Activated CD4-positive, alpha-beta memory T cell treated with anti-CD3 and anti-CD28 coated beads for 36 hours (primary cell): ENCODE measurements at regions not wholly inside any gene's neighbourhood (a gene's known extent, or its start where the extent isn't known, plus 50 kb on each side); places are given as distances from the start of the nearest gene placed in this dataset.

ENCODE experiments used
- CTCF ChIA-PET: fragments of 350-600 bp; sonication (Branson Sonifier 250); formaldehyde crosslinking; loops from one replicate; lab custom pipeline; 2021; ENCODE audit warnings: antibody characterized with exemption, inconsistent platforms; lab: Charles Lee
- POLR2A ChIA-PET: fragments of 350-600 bp; sonication (Branson Sonifier 250); formaldehyde crosslinking; loops from one replicate; lab custom pipeline; 2021; ENCODE audit warnings: antibody characterized with exemption; lab: Charles Lee
- DNase-seq: peaks from one replicate; pipeline ENCODE4 v3.0.0-alpha.2; 2020
- H3K27ac Mint-ChIP-seq: one replicate; pipeline ENCODE4 v1.8.0; 2021; ENCODE audit warnings: mixed read lengths
- H3K27me3 Mint-ChIP-seq: one replicate; pipeline ENCODE4 v1.8.0; 2021; ENCODE audit warnings: mixed read lengths
- H3K36me3 Mint-ChIP-seq: one replicate; pipeline ENCODE4 v1.8.0; 2021; ENCODE audit warnings: mixed read lengths
- H3K4me1 Mint-ChIP-seq: one replicate; pipeline ENCODE4 v1.8.0; 2021; ENCODE audit warnings: low read depth, mixed read lengths
- H3K4me3 Mint-ChIP-seq: one replicate; pipeline ENCODE4 v1.8.0; 2021; ENCODE audit warnings: mild to moderate bottlenecking, mixed read lengths
- H3K9me3 Mint-ChIP-seq: one replicate; pipeline ENCODE4 v1.8.0; 2021; ENCODE audit warnings: mixed read lengths
- intact Hi-C: fragments of 100-400 bp; cut with micrococcal nuclease; formaldehyde crosslinking; loops from one replicate; pipeline ENCODE4 v1.15.1; 2023

DNA sequence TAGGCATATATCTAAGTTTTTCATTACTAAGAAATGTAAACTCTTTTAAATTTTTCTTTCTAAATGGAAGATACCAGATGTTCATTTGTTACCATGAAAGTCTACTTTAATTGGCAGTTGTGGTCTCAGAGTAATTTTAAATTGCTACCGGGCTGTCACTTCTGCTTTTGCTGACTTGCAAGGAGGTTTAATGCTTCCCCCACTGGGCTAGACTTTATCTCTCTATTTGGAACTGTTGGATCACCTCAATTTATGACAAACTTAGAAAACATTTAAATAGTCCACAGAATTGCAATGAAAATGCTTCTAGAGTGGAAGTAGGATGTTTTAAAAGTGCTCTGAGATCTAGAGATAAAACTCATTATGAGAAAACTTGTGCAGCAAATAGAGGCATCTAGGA lies 479.8 kb upstream of the GOT2 start:
- CTCF ChIA-PET: no interaction called here
- intact Hi-C loops: no loop called here

DNA sequence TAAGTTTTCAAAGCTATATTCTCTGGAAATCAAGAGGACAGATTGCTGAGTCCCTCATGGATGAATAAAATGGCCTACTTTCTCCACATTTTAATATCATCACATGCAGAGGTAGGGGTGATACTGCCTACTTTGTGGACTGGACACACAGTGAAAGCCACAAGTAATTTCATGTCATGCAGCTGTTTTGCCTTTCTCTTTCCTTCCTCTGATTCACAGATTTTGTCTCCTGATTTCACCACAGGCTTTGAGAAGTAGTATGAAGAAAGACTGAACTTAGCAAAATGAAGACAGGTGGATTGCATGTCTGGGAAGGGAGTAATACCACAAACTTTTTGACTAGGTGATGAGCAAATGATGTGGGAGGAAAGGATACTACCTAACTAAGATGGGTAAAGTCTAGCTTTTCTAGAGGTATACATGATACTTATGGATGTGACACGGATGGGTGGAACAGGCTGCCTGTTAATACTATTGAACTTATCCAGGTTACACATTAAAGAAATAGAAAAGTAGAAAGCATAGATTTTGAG lies 478.4 kb upstream of the GOT2 start:
- no peak for DNase-seq
- no peak overlapping the region for H3K27ac Mint-ChIP-seq
- no peaks in the 10 kb centered on the region for H3K27me3 Mint-ChIP-seq
- ChIA-PET POLR2A (no interaction called here), CTCF (no interaction called here)
- no peaks in the 10 kb centered on the region for H3K36me3 Mint-ChIP-seq
- H3K4me1 Mint-ChIP-seq: no peaks in the 10 kb centered on the region
- H3K4me3 Mint-ChIP-seq: no peak overlapping the region
- intact Hi-C loops: no loop called here
- H3K9me3 Mint-ChIP-seq: peaks cover 14% of the 10 kb centered on the region

More for the DNA sequence above, 479.8 kb upstream of the GOT2 start:
- peaks cover 16% of the 10 kb centered on the region for H3K9me3 Mint-ChIP-seq
- H3K4me1 Mint-ChIP-seq: no peaks in the 10 kb centered on the region
- no peak overlapping the region for H3K27ac Mint-ChIP-seq
- no peaks in the 10 kb centered on the region for H3K27me3 Mint-ChIP-seq
- no peak overlapping the region for H3K4me3 Mint-ChIP-seq
- DNase-seq: no peak
- H3K36me3 Mint-ChIP-seq: no peaks in the 10 kb centered on the region
- POLR2A ChIA-PET: no interaction called here

DNA sequence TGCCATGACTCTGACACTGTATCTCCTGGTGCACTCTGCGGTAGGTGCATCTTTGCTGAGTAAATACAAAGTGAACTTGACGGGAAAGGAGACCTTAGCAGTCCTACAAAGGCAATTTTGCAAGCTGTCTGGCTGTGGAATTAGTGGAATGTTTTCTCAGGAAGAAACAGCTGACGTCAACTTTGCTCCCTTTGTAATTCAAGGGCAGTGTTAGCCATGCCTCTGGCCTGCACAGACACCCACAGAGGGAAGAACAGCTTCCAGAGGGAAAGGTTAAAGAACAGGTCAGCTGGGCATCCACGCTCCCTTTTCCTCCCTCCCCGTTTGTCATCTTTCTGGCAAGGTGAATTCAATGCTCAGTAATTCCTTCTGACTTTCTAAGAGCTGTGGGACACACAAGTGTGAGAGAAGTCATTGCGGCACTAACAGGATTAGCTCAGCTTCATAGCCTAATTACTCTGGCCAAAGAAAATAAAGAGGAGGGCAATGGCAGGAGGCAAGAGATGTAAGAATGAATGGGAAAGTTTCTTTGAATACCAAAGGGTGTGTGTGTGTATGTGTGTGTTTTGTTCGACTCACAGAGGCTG lies 476.9 kb upstream of the GOT2 start:
- Mint-ChIP-seq H3K36me3 (no peaks in the 10 kb centered on the region), H3K9me3 (peaks cover 9% of the 10 kb centered on the region), H3K4me1 (no peaks in the 10 kb centered on the region), H3K4me3 (no peak overlapping the region), H3K27me3 (no peaks in the 10 kb centered on the region), H3K27ac (no peak overlapping the region)
- POLR2A ChIA-PET: no interaction called here
- CTCF ChIA-PET: no interaction called here
- DNase-seq: no peak
- intact Hi-C loops: no loop called here

DNA sequence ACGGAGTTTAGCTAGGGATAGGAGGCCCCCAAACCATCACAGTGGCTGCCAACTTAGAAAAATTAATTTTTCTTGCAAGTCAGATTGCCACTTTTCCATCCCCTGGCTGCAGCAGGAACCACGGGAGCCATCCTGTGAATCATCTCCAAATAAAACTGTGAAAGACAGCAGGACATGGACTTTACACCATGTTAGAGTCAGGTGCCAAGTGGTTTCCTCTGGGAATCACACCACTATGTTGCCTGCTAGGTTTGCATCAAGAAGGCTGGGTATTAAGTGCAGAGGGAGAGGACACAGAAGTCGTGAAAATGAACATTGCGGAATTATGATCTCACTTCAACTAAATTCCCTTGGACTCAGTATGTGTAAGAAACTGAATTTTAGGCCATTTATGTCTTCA lies 471.3 kb upstream of the GOT2 start:
- DNase-seq: no peak
- H3K27me3 Mint-ChIP-seq: no peaks in the 10 kb centered on the region
- POLR2A ChIA-PET: no interaction called here
- no peak overlapping the region for H3K27ac Mint-ChIP-seq
- intact Hi-C loops: no loop called here
- no peaks in the 10 kb centered on the region for H3K36me3 Mint-ChIP-seq
- H3K4me3 Mint-ChIP-seq: no peak overlapping the region
- H3K9me3 Mint-ChIP-seq: peaks cover 6% of the 10 kb centered on the region
- CTCF ChIA-PET: no interaction called here
- H3K4me1 Mint-ChIP-seq: no peaks in the 10 kb centered on the region

DNA sequence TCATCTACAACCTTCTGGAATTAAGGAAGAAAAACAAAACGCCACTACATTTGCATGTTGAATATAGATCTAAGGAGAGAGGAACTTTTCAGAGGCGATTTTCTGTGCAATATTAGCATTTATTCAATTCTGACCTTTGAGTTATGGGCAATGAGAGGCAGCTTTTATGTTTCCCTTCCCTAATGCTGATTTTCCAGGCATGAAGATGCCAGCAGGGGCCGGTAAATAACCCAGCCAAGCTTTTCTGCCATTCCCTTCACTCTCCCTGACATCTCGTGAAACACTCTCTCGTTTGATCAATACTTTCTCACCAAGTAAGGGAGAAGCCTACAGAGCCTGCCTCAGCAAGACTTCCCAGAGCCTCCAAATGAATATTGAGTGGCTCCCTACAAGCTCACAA lies 470.5 kb upstream of the GOT2 start:
- no peaks in the 10 kb centered on the region for H3K36me3 Mint-ChIP-seq
- intact Hi-C loops: no loop called here
- ChIA-PET CTCF (no interaction called here), POLR2A (no interaction called here)
- no peaks in the 10 kb centered on the region for H3K4me1 Mint-ChIP-seq
- H3K27ac Mint-ChIP-seq: no peak overlapping the region
- no peaks in the 10 kb centered on the region for H3K27me3 Mint-ChIP-seq
- peaks cover 6% of the 10 kb centered on the region for H3K9me3 Mint-ChIP-seq
- H3K4me3 Mint-ChIP-seq: no peak overlapping the region
- DNase-seq: no peak

DNA sequence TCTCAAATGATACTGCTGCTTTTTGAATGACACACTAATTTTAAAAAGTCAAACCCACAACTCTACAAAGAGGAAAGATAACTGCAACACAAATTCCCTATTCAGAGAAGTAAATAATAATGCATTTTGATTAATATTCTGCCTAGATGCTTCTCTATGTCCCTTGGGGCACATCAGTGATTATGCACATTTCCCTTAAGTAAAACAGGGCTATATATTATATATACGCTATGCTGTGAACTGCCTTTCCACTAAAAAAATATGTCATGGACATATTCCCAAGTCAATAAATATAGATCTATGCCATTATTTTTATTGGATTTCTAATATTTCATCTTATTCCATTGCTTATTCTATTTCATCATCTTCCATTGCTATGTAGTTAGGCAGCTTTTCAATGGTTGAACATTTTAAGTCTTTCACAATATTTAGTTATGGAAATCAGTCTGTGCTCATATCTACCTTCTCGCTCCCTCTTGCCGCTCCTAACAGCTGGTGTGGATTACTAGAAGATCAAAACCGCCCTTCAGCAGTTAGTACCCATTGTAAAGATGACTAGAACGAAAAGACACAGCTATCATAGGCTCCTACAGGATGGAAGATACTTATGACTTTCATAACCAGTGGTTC lies 468.2 kb upstream of the GOT2 start:
- CTCF ChIA-PET: no interaction called here
- Mint-ChIP-seq H3K27ac (no peak overlapping the region), H3K4me1 (no peaks in the 10 kb centered on the region), H3K36me3 (no peaks in the 10 kb centered on the region), H3K4me3 (no peak overlapping the region), H3K27me3 (no peaks in the 10 kb centered on the region), H3K9me3 (peaks cover under 1% of the 10 kb centered on the region)
- DNase-seq: no peak
- POLR2A ChIA-PET: no interaction called here
- intact Hi-C loops: no loop called here

DNA sequence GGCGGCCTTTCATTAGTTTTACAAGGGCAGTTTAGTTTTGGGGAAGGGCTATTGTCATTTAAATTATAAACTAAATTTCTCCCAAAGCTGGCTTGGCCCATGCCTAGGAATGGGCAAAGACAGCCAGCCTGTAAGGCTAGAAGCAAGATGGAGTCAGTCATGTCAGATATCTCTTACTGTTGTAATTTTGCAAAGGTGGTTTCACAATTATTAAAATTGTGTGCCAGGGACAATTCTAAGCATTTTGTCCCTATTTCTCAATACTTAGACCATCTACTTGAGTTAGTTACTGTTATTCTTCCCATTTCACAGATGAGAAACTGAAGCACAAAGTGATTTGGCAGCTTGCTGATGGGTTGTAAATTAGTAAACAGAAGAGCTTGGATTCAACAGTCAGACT lies 467.7 kb upstream of the GOT2 start:
- Mint-ChIP-seq H3K27ac (no peak overlapping the region), H3K4me3 (no peak overlapping the region), H3K9me3 (no peaks in the 10 kb centered on the region), H3K36me3 (no peaks in the 10 kb centered on the region), H3K4me1 (no peaks in the 10 kb centered on the region), H3K27me3 (no peaks in the 10 kb centered on the region)
- CTCF ChIA-PET: no interaction called here
- POLR2A ChIA-PET: no interaction called here
- intact Hi-C loops: no loop called here
- no peak for DNase-seq

DNA sequence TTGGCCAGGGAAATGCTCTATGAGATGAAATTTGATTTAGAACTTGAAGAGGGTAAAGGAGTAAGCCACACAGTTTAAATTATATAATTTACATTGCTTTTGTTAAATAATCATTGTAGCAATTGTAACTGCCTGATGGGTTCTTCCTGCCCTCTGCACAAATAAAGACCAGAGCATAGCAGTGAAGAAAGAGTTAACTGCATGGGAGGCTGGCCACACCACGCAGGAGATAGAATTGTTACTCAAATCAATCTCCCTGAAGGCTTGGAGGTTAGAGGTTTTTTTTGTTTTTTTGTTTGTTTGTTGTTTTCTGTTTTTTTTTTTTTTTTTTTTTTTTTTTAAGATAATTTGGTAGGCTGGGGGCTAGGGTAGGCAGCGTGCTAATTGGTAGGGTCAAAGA lies 467.0 kb upstream of the GOT2 start:
- intact Hi-C loops: no loop called here
- ChIA-PET POLR2A (no interaction called here), CTCF (no interaction called here)
- H3K4me1 Mint-ChIP-seq: no peaks in the 10 kb centered on the region
- H3K4me3 Mint-ChIP-seq: no peak overlapping the region
- DNase-seq: no peak
- no peaks in the 10 kb centered on the region for H3K36me3 Mint-ChIP-seq
- no peaks in the 10 kb centered on the region for H3K27me3 Mint-ChIP-seq
- H3K27ac Mint-ChIP-seq: no peak overlapping the region
- H3K9me3 Mint-ChIP-seq: no peaks in the 10 kb centered on the region

DNA sequence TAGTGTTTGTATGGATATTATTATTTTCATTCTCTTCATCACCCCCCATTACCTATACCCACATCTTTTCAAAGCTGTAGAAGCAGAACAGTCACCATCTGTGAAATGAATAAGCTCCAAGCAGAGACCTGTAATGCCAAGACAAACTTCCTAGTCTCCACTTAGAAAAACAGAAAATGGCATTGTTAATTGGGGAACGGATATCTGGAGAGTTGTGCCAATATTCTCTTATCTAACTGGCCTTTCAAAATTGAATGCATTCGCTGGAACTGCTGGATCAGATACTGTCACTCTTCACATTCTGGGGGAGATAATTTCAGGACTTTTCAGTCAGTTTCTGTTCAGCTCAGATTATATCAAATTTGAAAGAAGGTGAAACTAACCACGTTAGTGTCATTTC lies 464.4 kb upstream of the GOT2 start:
- Mint-ChIP-seq H3K36me3 (no peaks in the 10 kb centered on the region), H3K4me1 (no peaks in the 10 kb centered on the region), H3K9me3 (peaks cover 4% of the 10 kb centered on the region), H3K27me3 (no peaks in the 10 kb centered on the region), H3K4me3 (no peak overlapping the region), H3K27ac (no peak overlapping the region)
- ChIA-PET CTCF (no interaction called here), POLR2A (no interaction called here)
- no peak for DNase-seq
- intact Hi-C loops: no loop called here

DNA sequence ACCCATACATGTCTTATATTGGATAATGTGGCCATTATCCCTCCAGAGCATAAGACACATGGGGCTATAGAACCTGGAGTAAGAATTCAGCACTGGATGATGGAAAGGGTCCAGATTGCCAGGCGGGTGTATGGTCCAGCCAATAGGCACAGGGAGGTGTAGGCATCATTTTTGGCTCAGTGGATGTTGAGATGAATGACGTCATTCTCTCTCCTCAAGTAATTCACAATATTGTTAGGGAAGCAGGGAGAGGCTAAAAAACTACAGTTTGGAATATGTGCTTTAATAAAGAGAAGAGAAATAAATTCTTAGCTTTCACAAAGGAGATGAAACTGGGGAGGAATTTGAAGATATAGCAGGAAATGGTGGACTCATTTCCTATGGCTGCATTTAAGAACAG lies 461.1 kb upstream of the GOT2 start:
- Mint-ChIP-seq H3K4me1 (no peaks in the 10 kb centered on the region), H3K9me3 (peaks cover 4% of the 10 kb centered on the region), H3K27me3 (no peaks in the 10 kb centered on the region), H3K4me3 (no peak overlapping the region), H3K36me3 (no peaks in the 10 kb centered on the region), H3K27ac (no peak overlapping the region)
- no peak for DNase-seq
- intact Hi-C loops: no loop called here
- ChIA-PET POLR2A (no interaction called here), CTCF (no interaction called here)

DNA sequence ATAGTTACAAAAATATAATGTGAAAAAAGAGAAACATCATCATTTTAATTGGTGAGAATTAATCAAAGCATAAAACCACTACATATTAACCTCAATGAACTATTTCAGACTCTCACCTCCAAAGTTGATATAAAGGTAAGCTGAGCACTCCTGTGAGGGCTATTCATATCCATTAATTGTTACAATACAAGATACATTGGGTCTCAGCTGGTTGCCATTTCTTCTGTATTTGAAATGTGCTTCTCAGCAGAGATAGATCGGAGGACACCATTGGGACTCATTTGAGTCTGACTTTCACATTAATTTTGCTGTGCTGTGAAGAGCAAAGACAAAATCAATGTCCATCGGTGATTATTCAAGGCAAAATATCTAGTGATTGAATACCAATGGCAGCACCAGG lies 459.5 kb upstream of the GOT2 start:
- no peak for DNase-seq
- no peaks in the 10 kb centered on the region for H3K27me3 Mint-ChIP-seq
- intact Hi-C loops: no loop called here
- no peak overlapping the region for H3K27ac Mint-ChIP-seq
- no peaks in the 10 kb centered on the region for H3K36me3 Mint-ChIP-seq
- ChIA-PET POLR2A (no interaction called here), CTCF (no interaction called here)
- H3K9me3 Mint-ChIP-seq: peaks cover 4% of the 10 kb centered on the region
- H3K4me3 Mint-ChIP-seq: no peak overlapping the region
- no peaks in the 10 kb centered on the region for H3K4me1 Mint-ChIP-seq

DNA sequence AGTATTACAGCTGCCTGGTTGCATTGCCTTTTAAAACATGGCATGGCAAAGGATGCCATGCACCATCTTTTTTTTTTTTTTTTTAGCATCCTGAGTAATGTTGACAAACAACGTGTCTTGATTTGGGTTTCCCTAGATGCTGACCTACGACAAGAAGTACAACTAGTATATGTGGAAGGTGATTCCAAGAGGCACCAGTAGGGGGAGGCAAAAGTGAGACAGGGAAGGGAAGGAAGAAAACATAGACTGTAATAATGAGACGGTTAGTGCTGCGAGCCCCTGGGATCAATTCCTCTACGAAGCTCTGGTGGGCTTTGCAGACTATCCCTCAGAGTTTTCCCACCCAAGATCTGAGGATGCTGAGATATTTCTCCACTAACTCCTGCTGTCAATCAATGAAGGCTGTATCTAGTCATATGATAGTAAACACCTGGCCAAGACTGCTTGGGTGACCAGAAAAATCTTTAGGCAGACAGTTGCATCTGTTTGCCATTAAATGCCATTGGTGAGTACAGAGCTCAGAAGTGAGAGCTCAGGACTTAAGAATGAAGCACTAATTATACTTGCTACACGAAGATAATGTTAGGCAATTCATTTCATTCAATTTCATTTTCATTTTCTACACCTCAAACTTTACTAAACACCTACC lies 458.6 kb upstream of the GOT2 start:
- H3K27ac Mint-ChIP-seq: no peak overlapping the region
- intact Hi-C loops: no loop called here
- H3K36me3 Mint-ChIP-seq: no peaks in the 10 kb centered on the region
- no peak for DNase-seq
- no peak overlapping the region for H3K4me3 Mint-ChIP-seq
- ChIA-PET POLR2A (no interaction called here), CTCF (interaction anchor here (0.6 kb wide), 1 partner anchor 1278 kb away, joined by 3 read pairs; no protein-coding TSS in a partner anchor)
- H3K27me3 Mint-ChIP-seq: no peaks in the 10 kb centered on the region
- no peaks in the 10 kb centered on the region for H3K4me1 Mint-ChIP-seq
- H3K9me3 Mint-ChIP-seq: peaks cover 4% of the 10 kb centered on the region

DNA sequence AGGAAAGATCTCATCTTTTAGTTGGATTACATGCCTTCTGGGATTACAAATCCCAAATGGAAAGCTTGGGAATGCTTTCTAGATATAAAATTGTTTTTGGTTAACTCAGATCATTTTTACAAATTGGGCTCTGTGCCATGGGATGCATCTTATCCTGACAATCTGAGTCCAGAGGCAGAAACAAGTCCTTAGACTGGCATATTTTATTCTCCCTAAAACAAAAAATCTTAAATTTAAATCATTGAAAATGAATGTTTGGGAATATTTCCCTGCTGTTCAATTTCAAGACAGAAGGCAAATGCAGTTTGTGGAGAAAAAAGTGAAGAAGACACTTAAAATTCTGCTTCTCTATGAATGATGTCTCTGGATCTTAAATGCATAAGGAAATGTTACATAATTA lies 456.6 kb upstream of the GOT2 start:
- peaks cover 4% of the 10 kb centered on the region for H3K9me3 Mint-ChIP-seq
- ChIA-PET POLR2A (no interaction called here), CTCF (no interaction called here)
- no peak overlapping the region for H3K27ac Mint-ChIP-seq
- intact Hi-C loops: no loop called here
- H3K27me3 Mint-ChIP-seq: no peaks in the 10 kb centered on the region
- no peaks in the 10 kb centered on the region for H3K4me1 Mint-ChIP-seq
- H3K36me3 Mint-ChIP-seq: no peaks in the 10 kb centered on the region
- DNase-seq: no peak
- no peak overlapping the region for H3K4me3 Mint-ChIP-seq
